NCI-H128 (cell line): ENCODE measurements at regions not wholly inside any gene's neighbourhood (a gene's known extent, or its start where the extent isn't known, plus 50 kb on each side); places are given as distances from the start of the nearest gene placed in this dataset.

ENCODE experiments used
- DNase-seq: peaks from one replicate; lab custom pipeline; 2025; ENCODE audit not compliant: unreplicated experiment; lab: John Stamatoyannopoulos, UW

DNA sequence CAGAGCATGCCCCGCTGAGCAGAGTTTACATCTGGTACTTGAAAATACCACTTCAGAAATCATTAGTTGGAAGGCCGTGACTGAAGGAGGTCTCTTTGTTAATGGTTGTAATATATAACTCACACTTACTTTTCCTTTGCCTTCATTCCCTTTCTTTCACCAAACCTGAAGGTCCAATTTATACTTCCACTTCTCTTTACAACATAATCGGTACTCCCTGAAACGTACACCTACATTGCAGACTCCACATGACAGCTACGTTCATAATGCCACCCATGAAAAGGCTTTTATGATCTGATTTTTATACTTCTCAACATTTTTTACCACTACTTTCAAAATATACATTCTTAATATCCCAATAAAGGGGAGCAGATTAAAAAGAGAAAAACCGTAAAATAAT, 298.7 kb downstream of the C4orf33 start:
- DNase-seq: peak; percentile 68

DNA sequence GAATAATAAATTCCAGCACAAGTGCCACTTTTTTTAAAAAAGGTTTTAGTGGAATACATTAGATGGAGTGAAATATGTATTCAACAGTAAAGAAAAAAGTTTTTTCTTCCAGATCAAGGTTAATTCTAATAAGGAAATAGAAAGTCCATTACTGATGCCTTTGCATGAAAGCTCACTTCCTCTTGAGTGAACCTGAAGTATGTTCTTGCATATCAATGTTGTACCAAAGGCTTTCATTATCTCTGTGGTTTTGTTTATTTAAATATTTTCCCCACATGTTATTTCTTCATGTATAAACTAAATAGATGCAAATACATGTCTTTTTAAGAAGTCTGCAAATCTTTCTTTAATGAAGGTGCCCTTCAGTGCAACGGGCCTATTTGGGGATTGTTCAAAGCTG, 307.9 kb downstream of the C4orf33 start:
- no peak for DNase-seq

DNA sequence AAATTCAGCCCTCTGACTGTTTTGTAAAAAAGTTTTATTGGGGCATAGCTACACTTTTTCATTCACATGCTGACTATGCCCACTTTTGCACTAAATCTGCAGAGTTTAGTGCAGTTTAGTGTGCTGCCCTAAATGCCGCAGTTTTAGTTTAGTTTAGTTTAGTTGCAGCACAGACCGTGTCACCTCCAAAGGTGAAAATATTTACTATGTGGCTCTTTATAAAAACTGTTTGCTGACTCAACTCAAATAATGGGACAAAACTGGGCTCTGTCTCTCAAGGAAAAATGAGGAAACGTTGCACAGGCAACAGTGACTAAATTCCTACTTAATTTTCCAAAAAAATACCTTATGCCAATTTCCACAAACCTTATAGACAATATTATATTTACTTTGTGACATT, 314.2 kb downstream of the C4orf33 start:
- DNase-seq: no peak

DNA sequence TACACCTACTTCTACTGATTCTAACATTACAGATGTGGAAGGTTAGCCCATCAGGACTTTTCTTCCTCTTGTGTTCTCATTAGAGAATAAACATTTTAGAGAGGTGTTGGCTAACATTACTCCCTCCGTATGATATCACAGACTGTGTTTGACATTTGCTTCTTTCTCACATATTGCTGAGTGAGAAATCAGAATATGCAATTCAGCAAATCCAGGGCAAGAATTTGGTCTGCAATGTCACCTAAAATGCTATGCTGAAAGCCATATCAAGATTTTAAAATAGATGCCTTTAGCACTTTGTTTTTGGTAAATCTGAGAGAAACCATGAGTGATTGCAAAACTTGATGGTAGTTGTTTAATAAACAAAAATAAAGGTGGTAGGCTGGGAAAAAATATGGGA, 319.1 kb downstream of the C4orf33 start:
- DNase-seq: no peak

DNA sequence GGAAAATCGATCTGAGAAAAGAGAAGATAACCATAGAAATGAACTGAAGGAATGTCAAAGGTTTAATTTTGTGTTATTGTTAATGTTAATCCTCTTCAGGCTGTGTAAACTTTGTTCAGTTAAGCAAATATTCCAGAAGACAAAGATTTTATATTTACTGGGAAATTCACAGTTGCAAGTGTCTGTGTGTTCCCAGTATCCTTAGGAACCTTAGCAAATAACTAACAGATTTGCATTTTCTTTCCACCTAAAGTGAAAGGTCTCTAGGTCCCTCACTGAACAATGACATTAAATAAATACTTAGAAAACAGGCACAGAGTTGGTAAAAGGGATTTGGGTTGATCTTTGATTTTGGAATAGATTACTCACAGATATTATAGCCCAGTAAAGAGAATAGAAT, 324.7 kb downstream of the C4orf33 start:
- no peak for DNase-seq

DNA sequence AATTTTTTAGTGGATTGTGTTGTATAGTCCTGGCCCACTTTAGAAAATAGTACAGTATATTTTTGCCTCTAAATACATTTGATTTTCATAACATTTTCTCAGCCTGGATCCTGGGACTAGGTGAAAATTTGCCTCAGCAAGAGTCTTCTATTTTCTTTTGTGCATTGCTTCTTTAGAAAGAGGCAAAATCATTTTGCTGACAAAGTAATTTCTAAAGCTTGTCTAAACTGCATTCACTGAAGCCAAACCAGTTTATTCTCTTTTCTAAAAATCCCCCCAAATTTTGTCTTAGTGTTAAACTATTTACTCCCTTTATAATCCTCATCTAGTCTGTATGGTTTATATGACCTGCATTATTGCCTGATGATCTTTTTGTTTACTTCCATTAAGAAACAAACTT, 326.3 kb downstream of the C4orf33 start:
- DNase-seq: no peak

DNA sequence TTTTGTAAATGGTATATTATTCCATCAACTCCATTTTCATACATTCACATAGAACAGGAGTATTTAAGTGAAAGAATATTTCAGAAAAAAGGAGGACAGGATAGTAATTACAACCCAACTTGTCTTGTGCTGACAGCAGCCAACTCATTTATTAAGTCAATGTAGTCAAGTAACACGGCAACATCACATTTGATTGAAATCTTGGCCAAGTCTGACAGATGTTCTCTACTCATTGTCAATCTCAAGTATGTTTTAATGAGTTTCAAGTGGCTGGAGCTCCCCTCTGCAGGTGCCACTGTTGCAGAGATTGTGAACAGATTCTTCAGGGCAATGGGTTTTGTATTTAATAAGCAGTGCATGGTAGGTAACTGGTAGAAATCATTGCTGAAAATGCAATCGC, 332.5 kb downstream of the C4orf33 start:
- DNase-seq: peak; percentile 53

DNA sequence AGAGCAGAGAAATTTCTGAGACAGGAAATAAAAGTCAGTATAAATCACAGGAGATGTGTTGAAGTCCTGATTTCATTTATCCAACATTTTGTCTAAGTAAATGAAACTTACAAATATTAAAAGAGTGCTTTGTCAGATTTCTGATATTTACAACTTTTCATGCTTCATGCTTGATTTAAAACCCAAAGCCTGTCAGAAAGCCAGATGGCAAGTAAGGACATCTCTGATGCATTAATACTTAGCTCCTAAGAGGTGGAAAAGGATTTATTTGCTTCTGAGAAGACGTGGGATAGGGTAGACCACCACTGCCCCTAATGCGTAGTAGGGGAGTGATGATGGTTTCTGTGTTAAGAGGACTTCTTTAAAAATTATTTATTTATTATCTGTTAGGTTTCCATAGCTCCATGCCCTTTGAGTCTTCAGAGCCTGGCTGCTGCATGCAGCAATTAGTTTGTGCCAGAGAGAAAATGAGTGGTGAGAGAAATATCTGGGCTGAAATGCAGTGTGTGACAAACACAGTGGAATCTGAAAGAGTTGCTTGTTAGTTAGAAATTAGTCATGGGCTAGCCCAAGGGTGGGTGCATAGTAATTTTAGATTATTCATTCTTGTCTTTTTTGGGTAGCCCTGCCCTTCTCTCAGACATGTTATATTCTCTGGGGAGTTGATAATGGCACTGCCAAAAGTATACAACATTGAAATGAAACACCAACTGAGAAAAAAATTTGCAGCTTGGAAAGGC, 333.8 kb downstream of the C4orf33 start:
- no peak for DNase-seq

DNA sequence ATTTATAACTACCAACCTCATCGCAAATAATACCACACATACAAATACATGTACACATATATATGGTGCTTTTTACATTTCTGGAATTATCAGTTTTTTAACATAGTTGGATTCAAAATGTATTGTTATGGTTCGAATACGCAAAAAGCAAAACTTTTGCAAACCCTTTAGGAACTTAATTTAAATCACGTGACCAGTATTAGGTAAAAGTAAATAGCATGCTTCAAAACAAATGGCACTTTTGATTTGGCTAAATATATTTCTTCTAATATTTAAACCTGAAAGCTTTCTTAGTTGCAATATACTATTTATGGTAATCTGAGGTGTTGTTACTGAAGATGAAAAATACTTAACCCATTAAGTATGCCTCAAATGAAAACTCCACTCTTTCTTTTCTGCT, 341.4 kb downstream of the C4orf33 start:
- DNase-seq: no peak

DNA sequence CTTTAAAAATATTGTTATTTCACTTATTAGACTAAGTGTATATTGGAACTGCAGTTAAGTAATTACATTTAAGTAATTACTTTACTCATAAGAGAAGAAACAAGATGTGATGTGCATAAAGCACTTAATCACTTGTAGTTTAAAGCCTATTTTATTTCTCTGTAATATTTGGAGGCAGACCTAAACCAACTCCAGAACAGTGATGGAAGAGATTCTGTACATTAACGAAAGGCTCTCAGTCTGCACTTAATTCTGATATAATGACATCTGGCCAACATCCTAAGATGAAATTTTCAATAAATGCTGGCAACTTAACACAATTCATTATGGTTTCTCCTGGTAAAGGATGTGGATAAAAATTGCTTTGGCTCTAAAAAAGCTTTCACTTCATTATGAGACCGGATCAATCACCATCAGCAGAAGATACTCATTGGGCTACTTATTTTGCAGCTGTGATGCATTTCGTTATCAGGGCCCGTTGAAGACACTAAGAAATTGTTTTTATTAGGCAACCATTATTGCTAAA, 342.6 kb downstream of the C4orf33 start:
- no peak for DNase-seq

DNA sequence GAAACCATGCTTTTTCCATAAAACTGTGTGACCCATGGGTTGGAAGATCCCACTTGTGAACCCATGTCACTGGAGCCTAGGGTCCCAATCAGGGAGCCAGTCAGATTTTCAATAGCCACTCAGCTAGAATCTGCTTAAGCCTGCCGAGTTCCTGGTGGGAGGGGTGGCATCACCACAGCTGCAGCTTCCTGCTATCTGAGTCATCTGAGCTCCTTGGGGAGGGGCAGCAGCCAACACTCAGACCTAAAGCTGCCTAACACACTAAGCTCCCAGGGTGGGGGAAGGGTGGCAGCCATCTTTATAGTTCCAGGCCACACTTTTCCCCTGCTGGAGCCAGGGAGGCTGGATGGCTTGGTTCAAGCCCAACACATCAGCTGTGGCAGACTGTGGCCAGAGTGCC, 350.1 kb downstream of the C4orf33 start:
- no peak for DNase-seq

DNA sequence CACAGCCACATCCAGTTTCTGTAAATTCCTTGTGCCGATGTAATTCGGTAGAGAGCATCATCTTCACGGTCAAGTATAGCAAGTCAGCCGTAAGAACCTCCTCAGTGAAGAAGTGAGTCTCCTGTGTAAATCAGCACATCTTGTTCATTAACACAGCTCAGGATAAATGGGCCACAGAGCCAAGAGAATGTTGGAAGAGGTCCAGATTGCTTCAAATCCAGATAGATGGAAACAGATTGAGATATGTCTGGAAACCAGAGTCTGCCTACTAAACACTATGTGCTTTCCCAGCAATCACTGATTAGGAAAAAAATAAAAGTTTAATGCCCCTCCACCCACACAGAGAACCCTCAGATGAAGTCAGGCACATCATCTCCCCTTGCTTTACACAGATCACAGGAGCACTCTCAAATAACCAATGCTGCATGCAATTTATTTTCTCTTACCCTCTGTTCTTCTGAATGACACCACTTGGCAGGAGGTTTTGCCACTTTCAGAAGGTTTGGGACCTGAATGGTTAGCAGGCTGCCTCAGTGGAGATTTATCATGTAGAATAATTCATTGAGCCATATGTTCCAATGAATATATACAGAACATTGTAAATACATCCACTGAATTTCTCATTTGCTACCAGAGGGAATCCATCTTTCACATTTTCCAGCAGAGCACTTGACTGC, 357.7 kb downstream of the C4orf33 start:
- peak; percentile 1 for DNase-seq

DNA sequence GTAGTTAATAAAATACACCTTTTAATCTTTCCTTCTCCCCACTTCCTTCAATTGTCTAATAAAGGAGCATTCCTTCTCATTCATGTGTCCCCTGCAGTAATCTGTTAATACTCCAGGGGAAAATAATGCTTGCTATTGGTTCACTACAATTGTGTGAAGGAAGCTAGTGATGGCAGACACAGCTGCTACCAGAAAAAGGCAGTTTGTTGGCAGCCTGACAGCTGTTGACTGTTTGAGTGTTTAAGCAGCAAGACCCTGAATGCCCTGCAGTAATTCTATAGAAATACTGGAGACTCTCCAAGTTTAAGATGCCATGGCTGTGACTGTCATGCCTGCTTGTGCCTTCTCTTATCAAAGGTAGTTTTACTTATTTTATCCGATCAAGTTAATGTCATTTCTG, 359.5 kb downstream of the C4orf33 start:
- DNase-seq: peak; percentile 25

DNA sequence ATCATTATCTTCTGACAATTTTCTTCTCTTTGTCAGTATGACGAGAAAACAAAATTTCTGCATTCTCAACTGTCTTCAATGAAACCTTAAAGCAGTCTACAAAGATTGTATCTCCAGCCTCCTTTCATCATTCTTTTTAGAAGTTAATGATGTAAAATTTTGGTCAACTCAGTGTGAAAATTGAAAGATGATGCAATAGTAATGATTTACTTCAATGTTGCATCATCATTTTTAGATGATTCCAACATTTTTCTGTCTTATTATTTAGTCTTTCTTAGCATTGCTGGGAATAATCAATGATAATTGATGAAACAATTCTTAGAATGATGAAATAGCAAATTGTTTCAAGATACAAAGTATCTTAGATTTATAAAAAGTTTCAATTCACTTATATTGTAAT, 372.7 kb downstream of the C4orf33 start:
- DNase-seq: no peak

DNA sequence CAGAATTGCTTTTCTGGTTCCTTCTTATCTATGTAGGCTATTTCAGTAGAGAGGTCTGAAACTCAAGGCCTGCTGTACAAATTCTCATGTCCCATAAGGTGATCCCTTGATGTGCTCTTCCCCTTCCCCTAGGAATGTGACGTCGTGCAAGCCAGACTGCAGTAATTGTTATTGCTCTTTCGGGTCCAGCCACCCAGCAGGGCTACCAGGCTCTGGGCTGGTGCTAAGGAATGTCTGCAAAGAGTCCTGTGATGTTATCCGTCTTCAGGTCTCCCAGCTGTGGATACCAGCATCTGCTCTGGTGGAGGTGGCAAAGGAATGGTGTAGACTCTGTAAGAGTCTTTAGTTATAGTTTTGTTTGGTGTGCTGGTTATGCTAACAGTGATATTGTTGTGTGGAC, 378.7 kb downstream of the C4orf33 start:
- DNase-seq: no peak

DNA sequence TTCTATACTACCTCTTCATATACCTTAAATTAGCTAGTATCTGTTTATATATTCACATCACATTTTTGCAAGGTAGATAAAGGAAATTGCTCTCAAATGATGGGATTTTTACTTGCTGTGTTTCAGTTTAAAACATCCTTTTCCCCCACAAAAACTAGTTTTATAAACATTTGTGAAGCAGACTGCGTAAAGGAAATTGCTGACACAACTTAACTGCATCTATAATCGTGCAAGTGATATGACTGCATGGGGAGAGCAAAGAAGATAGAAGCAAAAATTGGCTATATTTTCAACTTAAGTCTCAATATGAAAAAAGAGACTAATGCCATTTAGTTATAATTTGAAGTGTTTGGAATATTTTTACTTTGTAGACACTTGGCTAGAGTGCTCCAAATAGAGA, 385.2 kb downstream of the C4orf33 start:
- DNase-seq: no peak

DNA sequence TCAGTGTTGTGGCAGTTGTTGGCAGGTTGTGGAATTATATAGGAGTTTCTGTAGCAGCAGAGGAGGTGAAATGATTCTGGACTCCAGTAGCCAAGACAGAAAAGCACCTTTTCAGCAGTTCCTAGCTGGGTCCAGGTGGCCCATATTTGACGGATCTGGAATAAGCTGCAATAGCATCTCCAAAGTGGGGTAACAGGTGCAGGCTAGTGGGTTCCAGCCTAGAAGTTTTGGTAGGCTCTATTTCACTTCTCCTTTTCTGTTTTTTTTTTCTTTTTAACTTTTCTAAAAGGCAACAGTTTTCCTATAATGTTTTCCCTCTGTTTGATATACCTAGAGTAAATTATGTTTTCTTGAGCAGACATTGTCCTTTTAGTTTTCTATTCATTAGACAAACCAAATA, 392.5 kb downstream of the C4orf33 start:
- no peak for DNase-seq

DNA sequence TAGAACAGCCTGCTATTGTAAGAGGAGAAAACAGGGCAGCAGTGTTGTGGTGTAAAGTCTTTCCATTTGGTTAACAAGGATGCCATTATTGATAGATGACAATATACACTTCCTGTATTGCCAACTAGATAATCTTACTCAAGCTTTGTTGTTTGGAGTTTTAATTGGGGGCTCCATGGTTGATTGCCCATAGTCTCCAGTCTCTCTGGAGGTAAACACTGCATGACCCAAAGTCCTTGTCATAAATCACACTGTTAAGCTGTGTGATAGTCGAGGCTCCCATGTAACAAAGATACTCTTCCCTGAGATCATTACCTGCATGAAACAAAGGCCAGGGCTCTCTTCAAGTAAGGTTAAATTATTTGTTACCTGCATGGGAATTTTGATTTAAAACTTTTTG, 394.6 kb downstream of the C4orf33 start:
- no peak for DNase-seq

DNA sequence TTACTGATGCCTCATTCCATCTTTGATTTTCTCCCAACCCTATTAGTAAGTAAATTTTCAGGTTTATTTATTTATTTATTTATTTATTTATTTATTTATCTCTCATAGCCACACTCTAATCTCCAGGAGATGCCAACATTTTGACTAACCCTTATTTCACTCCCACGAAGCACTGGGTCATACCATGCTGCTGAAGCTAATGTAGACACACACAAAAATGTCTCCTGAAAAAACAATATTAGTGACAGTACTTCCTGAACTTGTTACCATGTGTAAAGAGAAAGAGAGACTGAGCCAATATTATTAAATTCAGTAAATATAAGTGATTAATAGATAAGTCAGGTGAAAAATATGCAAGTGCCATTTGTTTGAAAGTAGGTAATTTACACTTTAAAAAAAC, 402.7 kb downstream of the C4orf33 start:
- no peak for DNase-seq

DNA sequence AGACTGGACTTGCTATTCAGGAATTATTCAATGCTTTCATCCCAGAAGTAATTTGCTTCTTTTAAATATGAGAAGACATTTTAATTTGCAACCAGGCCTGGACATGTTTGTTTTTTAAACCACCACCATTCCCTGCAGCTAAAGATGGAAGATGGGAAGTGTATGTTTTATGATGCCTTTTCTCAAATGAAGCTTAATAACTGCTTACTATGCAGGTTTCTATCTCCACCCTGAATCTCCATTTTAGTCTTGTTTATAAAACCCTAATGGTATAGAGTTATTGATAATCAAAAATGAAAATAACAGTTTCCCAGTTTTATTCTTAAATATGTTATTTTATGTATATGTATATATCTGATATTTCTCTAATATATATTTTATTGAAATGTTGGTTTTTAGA, 418.9 kb downstream of the C4orf33 start:
- no peak for DNase-seq

DNA sequence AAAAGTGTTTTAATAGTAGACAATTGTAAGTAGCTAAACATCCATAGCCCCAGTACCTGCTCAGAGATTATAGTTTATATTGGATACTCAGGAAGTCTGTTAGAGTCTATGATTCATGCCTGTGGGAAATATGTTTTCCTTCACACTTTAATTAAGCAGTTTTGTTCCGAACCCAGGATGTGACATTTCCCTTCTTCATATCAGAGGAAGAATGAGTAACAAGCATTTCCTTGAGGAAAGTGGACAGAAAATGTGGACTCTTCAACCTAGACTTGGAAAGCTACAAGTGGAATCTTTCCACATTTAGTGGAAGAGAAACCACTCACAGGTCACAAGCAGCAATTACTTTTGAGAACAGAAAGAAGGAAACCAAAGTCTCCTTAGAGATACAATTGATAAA, 419.4 kb downstream of the C4orf33 start:
- no peak for DNase-seq

DNA sequence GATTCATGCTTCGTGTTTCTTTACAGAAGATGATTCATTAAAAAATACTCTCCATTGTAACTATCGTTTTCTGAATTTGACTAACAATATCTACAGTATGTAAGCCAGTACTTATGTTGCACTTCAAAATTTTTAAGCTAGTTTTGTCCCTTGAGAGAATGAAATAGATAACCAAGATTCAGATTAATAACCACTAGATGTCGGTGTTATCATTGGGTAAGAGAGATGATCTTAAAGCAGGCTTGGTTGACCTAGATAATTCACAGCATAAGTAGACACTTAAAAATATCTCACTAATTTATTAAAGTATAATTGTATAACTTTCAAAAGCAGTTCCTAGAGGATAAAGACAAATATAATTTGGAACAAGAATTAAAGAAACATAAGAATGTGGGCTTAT, 430.9 kb downstream of the C4orf33 start:
- DNase-seq: no peak

DNA sequence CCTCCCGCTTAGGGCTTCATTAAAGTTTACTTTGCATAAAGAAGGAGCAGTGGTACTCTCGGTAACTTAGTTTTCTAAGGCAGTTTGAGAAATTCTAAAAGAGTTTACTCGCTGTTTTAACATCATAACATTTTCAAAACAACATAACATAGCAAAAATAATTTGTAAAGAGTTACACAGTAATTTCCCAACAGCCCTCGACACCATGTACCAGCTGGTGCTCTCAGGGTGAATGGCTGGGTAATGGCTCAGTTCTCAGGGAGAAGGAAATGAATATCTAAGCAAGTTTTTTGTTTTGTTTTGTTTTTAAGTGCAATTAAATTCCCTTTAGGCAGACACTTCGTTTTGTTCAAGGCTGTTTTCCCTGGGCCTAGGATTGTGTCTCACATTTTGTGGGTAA, 435.3 kb downstream of the C4orf33 start:
- DNase-seq: no peak
